HEK293 (cell line): ENCODE measurements at regions not wholly inside any gene's neighbourhood (a gene's known extent, or its start where the extent isn't known, plus 50 kb on each side); places are given as distances from the start of the nearest gene placed in this dataset.

ENCODE experiments used
- CTCF ChIA-PET: fragments of 350-600 bp; formaldehyde crosslinking; extraction: SDS; loops from one replicate; lab custom pipeline; 2021; ENCODE audit warnings: antibody characterized with exemption; lab: Yijun Ruan, JAX
- POLR2A ChIA-PET: fragments of 300-600 bp; formaldehyde crosslinking; extraction: SDS; loops from one replicate; lab custom pipeline; 2020; ENCODE audit warnings: antibody characterized with exemption, inconsistent platforms; lab: Yijun Ruan, JAX
- H3K27ac ChIP-seq: fragments of 200-500 bp; sonication (Bioruptor generic); 2 replicates; pipeline ENCODE4 v1.5.1; 2014; ENCODE audit warnings: low read depth, low read length, control low read depth, inconsistent platforms; ENCODE audit errors: extremely low read depth
- H3K36me3 ChIP-seq, 2 experiments: fragments of 200-500 bp in 1 of 2; sonication (Bioruptor generic) in 1 of 2; 1 replicate in 1 of 2; 2 replicates in 1 of 2; pipeline ENCODE4 v1.5.1; 2014 to 2017; ENCODE audit warnings: inconsistent platforms in 2 of 2, low read length in 2 of 2; ENCODE audit not compliant: control insufficient read depth in 2 of 2, insufficient read depth in 1 of 2
- H3K4me1 ChIP-seq: fragments of 200-500 bp; sonication (Bioruptor generic); 2 replicates; pipeline ENCODE4 v1.5.1; 2014; ENCODE audit warnings: mild to moderate bottlenecking, low read length, inconsistent platforms; ENCODE audit not compliant: control insufficient read depth, insufficient read depth
- H3K4me3 ChIP-seq: 2 replicates; pipeline ENCODE4 v1.5.1; 2011; ENCODE audit warnings: low read depth, mild to moderate bottlenecking, control low read depth, low read length, moderate library complexity
- H3K9me3 ChIP-seq: fragments of 200-500 bp; sonication (Bioruptor generic); 2 replicates; pipeline ENCODE4 v1.5.1; 2014; ENCODE audit warnings: low read depth, low read length, inconsistent platforms; ENCODE audit not compliant: control insufficient read depth, insufficient read depth
- AEBP2 ChIP-seq: fragments of 450-650 bp; formaldehyde crosslinking; IDR thresholded peaks from 2 replicates; pipeline ENCODE4 v1.5.1; 2016; ENCODE audit warnings: missing biosample characterization, missing genetic modification characterization, borderline replicate concordance
- BCL11A ChIP-seq: fragments of 450-650 bp; formaldehyde crosslinking; IDR thresholded peaks from 2 replicates; pipeline ENCODE4 v1.5.1; 2016; ENCODE audit warnings: low read depth, missing biosample characterization, missing genetic modification characterization
- KLF8 ChIP-seq: fragments of 450-650 bp; formaldehyde crosslinking; IDR thresholded peaks from 2 replicates; pipeline ENCODE4 v1.5.1; 2016; ENCODE audit warnings: missing biosample characterization, missing genetic modification characterization
- KLF9 ChIP-seq: fragments of 450-650 bp; formaldehyde crosslinking; IDR thresholded peaks from 2 replicates; pipeline ENCODE4 v1.5.1; 2016; ENCODE audit warnings: missing biosample characterization, missing genetic modification characterization, low read depth
- MYNN ChIP-seq: fragments of 450-650 bp; formaldehyde crosslinking; IDR thresholded peaks from 2 replicates; pipeline ENCODE4 v1.5.1; 2016; ENCODE audit warnings: missing biosample characterization, missing genetic modification characterization, borderline replicate concordance
- PBX3 ChIP-seq: sonication (generic); formaldehyde crosslinking; IDR thresholded peaks from 2 replicates; pipeline ENCODE4 v1.8.1; 2022; ENCODE audit warnings: mild to moderate bottlenecking, moderate library complexity, missing genetic modification reagents
- PRDM2 ChIP-seq: fragments of 450-650 bp; formaldehyde crosslinking; IDR thresholded peaks from 2 replicates; pipeline ENCODE4 v1.5.1; 2016; ENCODE audit warnings: missing biosample characterization, missing genetic modification characterization, borderline replicate concordance
- ZBTB49 ChIP-seq: fragments of 450-650 bp; formaldehyde crosslinking; IDR thresholded peaks from 2 replicates; pipeline ENCODE4 v1.5.1; 2016; ENCODE audit warnings: missing biosample characterization, missing genetic modification characterization, low read depth
- ZBTB6 ChIP-seq: fragments of 450-650 bp; formaldehyde crosslinking; IDR thresholded peaks from 2 replicates; pipeline ENCODE4 v1.5.1; 2017; ENCODE audit warnings: missing biosample characterization, missing genetic modification characterization
- ZBTB8A ChIP-seq: fragments of 450-650 bp; formaldehyde crosslinking; IDR thresholded peaks from 2 replicates; pipeline ENCODE4 v1.5.1; 2016; ENCODE audit warnings: missing biosample characterization, missing genetic modification characterization
- ZNF202 ChIP-seq: fragments of 450-650 bp; formaldehyde crosslinking; IDR thresholded peaks from 2 replicates; pipeline ENCODE4 v1.5.1; 2016; ENCODE audit warnings: missing biosample characterization, missing genetic modification characterization, borderline replicate concordance
- ZNF292 ChIP-seq: fragments of 450-650 bp; formaldehyde crosslinking; IDR thresholded peaks from 2 replicates; pipeline ENCODE4 v1.5.1; 2016; ENCODE audit warnings: low read depth, missing biosample characterization, missing genetic modification characterization, borderline replicate concordance
- ZNF302 ChIP-seq: fragments of 450-650 bp; formaldehyde crosslinking; IDR thresholded peaks from 2 replicates; pipeline ENCODE4 v1.5.1; 2016; ENCODE audit warnings: missing biosample characterization, missing genetic modification characterization, low read depth
- ZNF354C ChIP-seq: fragments of 450-650 bp; formaldehyde crosslinking; IDR thresholded peaks from 2 replicates; pipeline ENCODE4 v1.5.1; 2016; ENCODE audit warnings: missing biosample characterization, missing genetic modification characterization, low read depth, borderline replicate concordance
- ZNF394 ChIP-seq: fragments of 450-650 bp; formaldehyde crosslinking; IDR thresholded peaks from 2 replicates; pipeline ENCODE4 v1.5.1; 2016; ENCODE audit warnings: missing biosample characterization, missing genetic modification characterization, mild to moderate bottlenecking, moderate library complexity, borderline replicate concordance
- ZNF433 ChIP-seq: fragments of 450-650 bp; formaldehyde crosslinking; IDR thresholded peaks from 2 replicates; pipeline ENCODE4 v1.5.1; 2016; ENCODE audit warnings: missing biosample characterization, missing genetic modification characterization, low read depth
- ZNF510 ChIP-seq: fragments of 450-650 bp; formaldehyde crosslinking; IDR thresholded peaks from 2 replicates; pipeline ENCODE4 v1.5.1; 2018; ENCODE audit warnings: mild to moderate bottlenecking, missing genetic modification characterization, missing biosample characterization; ENCODE audit not compliant: insufficient replicate concordance
- ZNF514 ChIP-seq: fragments of 450-650 bp; formaldehyde crosslinking; IDR thresholded peaks from 2 replicates; pipeline ENCODE4 v1.5.1; 2016; ENCODE audit warnings: missing biosample characterization, missing genetic modification characterization
- ZNF664 ChIP-seq: fragments of 450-650 bp; formaldehyde crosslinking; IDR thresholded peaks from 2 replicates; pipeline ENCODE4 v1.5.1; 2016; ENCODE audit warnings: missing biosample characterization, missing genetic modification characterization

- no peak overlapping the region for H3K27ac ChIP-seq
- H3K9me3 ChIP-seq = no peaks in the 10 kb centered on the region
These were observed 54.9 kb downstream of the UBQLN2 start for GRCh38 chrX:56618323-56618722.

GRCh38 chrX:56623316-56623715, 59.9 kb downstream of the UBQLN2 start:
- ChIA-PET CTCF (no interaction called here), POLR2A (no interaction called here)
- Histone ChIP-seq H3K27ac (no peak overlapping the region), H3K4me1 (no peaks in the 10 kb centered on the region), H3K9me3 (no peaks in the 10 kb centered on the region), H3K4me3 (no peak overlapping the region), H3K36me3 (no peaks in the 10 kb centered on the region)
- no peak for TF ChIP-seq ZNF514 (tag by site-specific recombination)
- peak; percentile 69; the same call in 1 of the 2 replicates for TF ChIP-seq ZNF394
- peak; percentile 50; the same call in 1 of the 2 replicates for TF ChIP-seq ZBTB8A (tag by site-specific recombination)
- TF ChIP-seq ZBTB6 (tag by site-specific recombination) = no peak
- TF ChIP-seq ZNF510 = peak; percentile 72
- TF ChIP-seq MYNN (tag by site-specific recombination) = 0 out of 2 replicates have a peak, but pooled peaks have one; percentile 32
- 0 out of 2 replicates have a peak, but pooled peaks have one; percentile 12 for TF ChIP-seq ZNF664 (tag by site-specific recombination)
- no peak for TF ChIP-seq PRDM2 (tag by site-specific recombination)
- TF ChIP-seq ZNF202 = 0 out of 2 replicates have a peak, but pooled peaks have one; percentile 55
- 0 out of 2 replicates have a peak, but pooled peaks have one; percentile 35 for TF ChIP-seq ZNF433 (tag by site-specific recombination)
- TF ChIP-seq ZNF302 (tag by site-specific recombination) = no peak
- TF ChIP-seq AEBP2 (tag by site-specific recombination) = 0 out of 2 replicates have a peak, but pooled peaks have one; percentile 22
- TF ChIP-seq ZNF354C (tag by site-specific recombination) = 0 out of 2 replicates have a peak, but pooled peaks have one; percentile 19
- TF ChIP-seq KLF9 = no peak
- no peak for TF ChIP-seq BCL11A (tag by site-specific recombination)
- TF ChIP-seq PBX3 (CRISPR knock-in tag) = no peak

More at GRCh38 chrX:56618323-56618722, 54.9 kb downstream of the UBQLN2 start:
- ChIA-PET CTCF (no interaction called here), POLR2A (no interaction called here)
- Histone ChIP-seq H3K4me3 (no peak overlapping the region), H3K4me1 (no peaks in the 10 kb centered on the region), H3K36me3 (no peaks in the 10 kb centered on the region)
- TF ChIP-seq ZBTB49 (tag by site-specific recombination) (no peak), KLF8 (no peak), ZNF292 (tag by site-specific recombination) (no peak)
